GM12878 (cell line): ENCODE measurements at regions not wholly inside any gene's neighbourhood (a gene's known extent, or its start where the extent isn't known, plus 50 kb on each side); places are given as distances from the start of the nearest gene placed in this dataset.

Experiments
- POLR2AphosphoS5 ChIP-seq: IDR thresholded peaks from 2 replicates; pipeline ENCODE4 v1.6.1; 2011; ENCODE audit warnings: mild to moderate bottlenecking, low read length, inconsistent platforms
- SREBF2 ChIP-seq: IDR thresholded peaks from 2 replicates; pipeline ENCODE4 v1.6.1; 2012; ENCODE audit warnings: mild to moderate bottlenecking, low read length
- TCF3 ChIP-seq: IDR thresholded peaks from 2 replicates; pipeline ENCODE4 v1.6.1; 2012; ENCODE audit warnings: low read depth, mild to moderate bottlenecking, low read length, borderline replicate concordance; ENCODE audit not compliant: insufficient read depth
- TF ChIP-seq, protein P1 (sequence below): IDR thresholded peaks from 2 replicates; pipeline ENCODE4 v1.6.1; 2012; ENCODE audit warnings: improper control_type of control experiment, low read depth, low read length; ENCODE audit not compliant: insufficient replicate concordance
- TF ChIP-seq, protein P2 (sequence below): fragments of 450-650 bp; IDR thresholded peaks from 2 replicates; pipeline ENCODE4 v1.6.1; 2017; ENCODE audit warnings: mild to moderate bottlenecking, moderate library complexity
- TF ChIP-seq, protein P3 (sequence below): fragments of 450-650 bp; IDR thresholded peaks from 2 replicates; pipeline ENCODE4 v1.6.1; 2018; ENCODE audit warnings: borderline replicate concordance, mild to moderate bottlenecking; ENCODE audit not compliant: partially characterized antibody
- TF ChIP-seq, protein P4 (sequence below): IDR thresholded peaks from 2 replicates; pipeline ENCODE4 v1.6.1; 2012; ENCODE audit warnings: low read depth, low read length, improper control_type of control experiment

DNA sequence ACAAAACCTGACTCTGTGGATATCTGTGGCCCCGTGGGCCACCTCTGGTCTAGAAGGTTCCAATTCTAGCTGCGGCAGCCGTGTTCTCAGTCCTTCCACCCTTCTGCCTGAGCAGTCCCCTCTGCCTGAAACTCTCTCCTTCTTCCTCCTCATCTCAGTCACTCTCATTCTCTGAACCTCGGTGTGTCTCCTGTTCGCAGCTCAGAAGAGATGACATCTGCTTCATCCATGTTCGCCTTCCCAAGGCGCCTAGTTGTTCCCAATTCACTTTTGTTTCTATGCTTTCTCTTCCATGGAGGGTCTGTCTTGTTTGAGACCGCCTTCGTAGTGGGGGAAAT is 95.5 kb downstream of the CEBPB start (continued):
- TF ChIP-seq, protein P1, sequence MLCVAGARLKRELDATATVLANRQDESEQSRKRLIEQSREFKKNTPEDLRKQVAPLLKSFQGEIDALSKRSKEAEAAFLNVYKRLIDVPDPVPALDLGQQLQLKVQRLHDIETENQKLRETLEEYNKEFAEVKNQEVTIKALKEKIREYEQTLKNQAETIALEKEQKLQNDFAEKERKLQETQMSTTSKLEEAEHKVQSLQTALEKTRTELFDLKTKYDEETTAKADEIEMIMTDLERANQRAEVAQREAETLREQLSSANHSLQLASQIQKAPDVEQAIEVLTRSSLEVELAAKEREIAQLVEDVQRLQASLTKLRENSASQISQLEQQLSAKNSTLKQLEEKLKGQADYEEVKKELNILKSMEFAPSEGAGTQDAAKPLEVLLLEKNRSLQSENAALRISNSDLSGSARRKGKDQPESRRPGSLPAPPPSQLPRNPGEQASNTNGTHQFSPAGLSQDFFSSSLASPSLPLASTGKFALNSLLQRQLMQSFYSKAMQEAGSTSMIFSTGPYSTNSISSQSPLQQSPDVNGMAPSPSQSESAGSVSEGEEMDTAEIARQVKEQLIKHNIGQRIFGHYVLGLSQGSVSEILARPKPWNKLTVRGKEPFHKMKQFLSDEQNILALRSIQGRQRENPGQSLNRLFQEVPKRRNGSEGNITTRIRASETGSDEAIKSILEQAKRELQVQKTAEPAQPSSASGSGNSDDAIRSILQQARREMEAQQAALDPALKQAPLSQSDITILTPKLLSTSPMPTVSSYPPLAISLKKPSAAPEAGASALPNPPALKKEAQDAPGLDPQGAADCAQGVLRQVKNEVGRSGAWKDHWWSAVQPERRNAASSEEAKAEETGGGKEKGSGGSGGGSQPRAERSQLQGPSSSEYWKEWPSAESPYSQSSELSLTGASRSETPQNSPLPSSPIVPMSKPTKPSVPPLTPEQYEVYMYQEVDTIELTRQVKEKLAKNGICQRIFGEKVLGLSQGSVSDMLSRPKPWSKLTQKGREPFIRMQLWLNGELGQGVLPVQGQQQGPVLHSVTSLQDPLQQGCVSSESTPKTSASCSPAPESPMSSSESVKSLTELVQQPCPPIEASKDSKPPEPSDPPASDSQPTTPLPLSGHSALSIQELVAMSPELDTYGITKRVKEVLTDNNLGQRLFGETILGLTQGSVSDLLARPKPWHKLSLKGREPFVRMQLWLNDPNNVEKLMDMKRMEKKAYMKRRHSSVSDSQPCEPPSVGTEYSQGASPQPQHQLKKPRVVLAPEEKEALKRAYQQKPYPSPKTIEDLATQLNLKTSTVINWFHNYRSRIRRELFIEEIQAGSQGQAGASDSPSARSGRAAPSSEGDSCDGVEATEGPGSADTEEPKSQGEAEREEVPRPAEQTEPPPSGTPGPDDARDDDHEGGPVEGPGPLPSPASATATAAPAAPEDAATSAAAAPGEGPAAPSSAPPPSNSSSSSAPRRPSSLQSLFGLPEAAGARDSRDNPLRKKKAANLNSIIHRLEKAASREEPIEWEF = no peak
- TF ChIP-seq SREBF2 = no peak
- TF ChIP-seq, protein P2, sequence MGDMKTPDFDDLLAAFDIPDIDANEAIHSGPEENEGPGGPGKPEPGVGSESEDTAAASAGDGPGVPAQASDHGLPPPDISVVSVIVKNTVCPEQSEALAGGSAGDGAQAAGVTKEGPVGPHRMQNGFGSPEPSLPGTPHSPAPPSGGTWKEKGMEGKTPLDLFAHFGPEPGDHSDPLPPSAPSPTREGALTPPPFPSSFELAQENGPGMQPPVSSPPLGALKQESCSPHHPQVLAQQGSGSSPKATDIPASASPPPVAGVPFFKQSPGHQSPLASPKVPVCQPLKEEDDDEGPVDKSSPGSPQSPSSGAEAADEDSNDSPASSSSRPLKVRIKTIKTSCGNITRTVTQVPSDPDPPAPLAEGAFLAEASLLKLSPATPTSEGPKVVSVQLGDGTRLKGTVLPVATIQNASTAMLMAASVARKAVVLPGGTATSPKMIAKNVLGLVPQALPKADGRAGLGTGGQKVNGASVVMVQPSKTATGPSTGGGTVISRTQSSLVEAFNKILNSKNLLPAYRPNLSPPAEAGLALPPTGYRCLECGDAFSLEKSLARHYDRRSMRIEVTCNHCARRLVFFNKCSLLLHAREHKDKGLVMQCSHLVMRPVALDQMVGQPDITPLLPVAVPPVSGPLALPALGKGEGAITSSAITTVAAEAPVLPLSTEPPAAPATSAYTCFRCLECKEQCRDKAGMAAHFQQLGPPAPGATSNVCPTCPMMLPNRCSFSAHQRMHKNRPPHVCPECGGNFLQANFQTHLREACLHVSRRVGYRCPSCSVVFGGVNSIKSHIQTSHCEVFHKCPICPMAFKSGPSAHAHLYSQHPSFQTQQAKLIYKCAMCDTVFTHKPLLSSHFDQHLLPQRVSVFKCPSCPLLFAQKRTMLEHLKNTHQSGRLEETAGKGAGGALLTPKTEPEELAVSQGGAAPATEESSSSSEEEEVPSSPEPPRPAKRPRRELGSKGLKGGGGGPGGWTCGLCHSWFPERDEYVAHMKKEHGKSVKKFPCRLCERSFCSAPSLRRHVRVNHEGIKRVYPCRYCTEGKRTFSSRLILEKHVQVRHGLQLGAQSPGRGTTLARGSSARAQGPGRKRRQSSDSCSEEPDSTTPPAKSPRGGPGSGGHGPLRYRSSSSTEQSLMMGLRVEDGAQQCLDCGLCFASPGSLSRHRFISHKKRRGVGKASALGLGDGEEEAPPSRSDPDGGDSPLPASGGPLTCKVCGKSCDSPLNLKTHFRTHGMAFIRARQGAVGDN = no peak
- TF ChIP-seq, protein P3, sequence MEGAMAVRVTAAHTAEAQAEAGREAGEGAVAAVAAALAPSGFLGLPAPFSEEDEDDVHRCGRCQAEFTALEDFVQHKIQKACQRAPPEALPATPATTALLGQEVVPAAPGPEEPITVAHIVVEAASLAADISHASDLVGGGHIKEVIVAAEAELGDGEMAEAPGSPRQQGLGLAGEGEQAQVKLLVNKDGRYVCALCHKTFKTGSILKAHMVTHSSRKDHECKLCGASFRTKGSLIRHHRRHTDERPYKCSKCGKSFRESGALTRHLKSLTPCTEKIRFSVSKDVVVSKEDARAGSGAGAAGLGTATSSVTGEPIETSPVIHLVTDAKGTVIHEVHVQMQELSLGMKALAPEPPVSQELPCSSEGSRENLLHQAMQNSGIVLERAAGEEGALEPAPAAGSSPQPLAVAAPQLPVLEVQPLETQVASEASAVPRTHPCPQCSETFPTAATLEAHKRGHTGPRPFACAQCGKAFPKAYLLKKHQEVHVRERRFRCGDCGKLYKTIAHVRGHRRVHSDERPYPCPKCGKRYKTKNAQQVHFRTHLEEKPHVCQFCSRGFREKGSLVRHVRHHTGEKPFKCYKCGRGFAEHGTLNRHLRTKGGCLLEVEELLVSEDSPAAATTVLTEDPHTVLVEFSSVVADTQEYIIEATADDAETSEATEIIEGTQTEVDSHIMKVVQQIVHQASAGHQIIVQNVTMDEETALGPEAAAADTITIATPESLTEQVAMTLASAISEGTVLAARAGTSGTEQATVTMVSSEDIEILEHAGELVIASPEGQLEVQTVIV = no peak
- no peak for TF ChIP-seq TCF3
- no peak for TF ChIP-seq POLR2AphosphoS5
- TF ChIP-seq, protein P4, sequence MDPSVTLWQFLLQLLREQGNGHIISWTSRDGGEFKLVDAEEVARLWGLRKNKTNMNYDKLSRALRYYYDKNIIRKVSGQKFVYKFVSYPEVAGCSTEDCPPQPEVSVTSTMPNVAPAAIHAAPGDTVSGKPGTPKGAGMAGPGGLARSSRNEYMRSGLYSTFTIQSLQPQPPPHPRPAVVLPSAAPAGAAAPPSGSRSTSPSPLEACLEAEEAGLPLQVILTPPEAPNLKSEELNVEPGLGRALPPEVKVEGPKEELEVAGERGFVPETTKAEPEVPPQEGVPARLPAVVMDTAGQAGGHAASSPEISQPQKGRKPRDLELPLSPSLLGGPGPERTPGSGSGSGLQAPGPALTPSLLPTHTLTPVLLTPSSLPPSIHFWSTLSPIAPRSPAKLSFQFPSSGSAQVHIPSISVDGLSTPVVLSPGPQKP = no peak
